ENCODE measurements at regions not wholly inside any gene's neighbourhood (a gene's known extent, or its start where the extent isn't known, plus 50 kb on each side); places are given as distances from the start of the nearest gene placed in this dataset.
"Not testable (repeated sequence)": the region's sequence is repeated elsewhere in the genome, so short reads cannot be mapped to it uniquely, and the experiment has no call there.

DNA sequence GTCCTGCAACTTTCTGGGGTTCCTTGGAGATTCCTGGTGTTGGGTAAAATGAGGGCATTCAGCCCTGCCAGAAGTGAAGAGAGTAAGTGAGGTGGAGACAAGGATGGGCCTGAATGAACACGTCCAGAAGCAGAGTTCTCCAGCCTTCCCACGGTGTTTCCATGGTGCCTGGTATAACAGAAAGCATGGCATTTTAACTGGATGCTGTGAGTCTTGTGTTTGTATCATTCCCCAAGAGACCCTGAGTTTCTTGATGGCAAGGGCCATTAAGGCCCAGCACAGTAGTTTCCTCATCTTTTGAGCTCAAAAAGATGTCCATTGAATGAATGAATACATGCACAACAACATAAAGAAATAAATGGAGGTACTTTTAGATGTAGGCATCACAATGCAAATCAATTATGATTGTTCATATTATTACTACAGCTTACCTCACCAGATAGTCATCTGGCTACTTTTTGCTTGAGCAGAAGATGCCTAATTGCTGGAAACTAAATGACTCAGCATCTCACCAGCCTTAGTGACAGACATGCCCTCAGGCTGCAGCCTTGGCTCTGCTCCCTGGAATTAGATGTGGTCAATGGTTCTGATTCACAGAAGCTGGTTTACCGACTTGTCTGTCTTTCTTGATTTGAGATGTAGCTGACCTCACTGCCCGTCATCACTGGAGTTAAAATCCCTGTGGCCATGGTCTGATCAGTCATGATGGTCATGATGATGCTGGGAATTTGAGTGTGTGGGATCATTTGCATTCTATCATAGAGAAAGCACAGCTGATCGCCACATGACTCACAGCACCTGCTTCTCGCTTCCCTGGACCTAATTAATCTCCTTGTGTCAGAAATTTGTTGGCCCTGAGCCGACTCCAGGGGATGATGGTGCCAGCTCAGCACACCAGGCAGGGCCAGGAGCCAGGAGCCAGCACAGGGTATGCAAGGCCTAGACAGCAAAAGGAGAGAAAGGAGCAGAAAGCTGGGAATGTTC, 83.9 kb downstream of the CXCL12 start:
- no peak for DNase-seq

GRCh38 chr10:44298713-44299112, 86.2 kb downstream of the CXCL12 start:
- no peak for DNase-seq

GRCh38 chr10:44297963-44298362, 86.9 kb downstream of the CXCL12 start:
- no peak for DNase-seq

- DNase-seq = no peak
Measured at GRCh38 chr10:44295644-44296241, 89.2 kb downstream of the CXCL12 start.

DNA sequence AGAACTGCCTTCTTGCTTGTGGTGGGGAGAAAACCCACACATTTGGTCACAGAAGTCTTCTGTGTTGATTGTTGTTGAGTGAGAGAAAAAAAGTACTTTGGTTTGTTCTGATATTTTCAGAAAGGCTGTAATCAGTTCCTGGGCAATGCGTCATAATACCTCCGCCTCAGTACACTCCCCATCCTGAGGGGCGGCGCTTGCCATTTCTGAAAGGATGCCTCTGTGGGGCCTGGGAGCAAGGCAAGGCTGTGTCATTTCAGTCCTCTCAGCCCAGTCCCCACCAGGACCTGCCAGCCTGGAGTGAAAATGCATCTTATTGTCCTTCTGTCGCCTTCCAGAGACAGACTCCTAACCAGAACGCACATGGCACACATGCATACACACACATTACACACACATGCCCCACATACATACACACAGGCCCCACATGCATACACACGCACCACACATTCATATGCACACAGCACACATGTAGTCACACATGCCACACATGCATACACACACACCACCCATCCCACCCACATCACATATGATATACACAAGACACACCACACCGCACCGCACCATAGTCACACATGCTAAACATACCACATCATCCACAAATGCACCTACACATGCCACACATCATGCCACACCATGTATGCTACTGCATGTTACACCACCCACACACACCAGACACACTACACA, 90.0 kb downstream of the CXCL12 start:
- DNase-seq = no peak

DNA sequence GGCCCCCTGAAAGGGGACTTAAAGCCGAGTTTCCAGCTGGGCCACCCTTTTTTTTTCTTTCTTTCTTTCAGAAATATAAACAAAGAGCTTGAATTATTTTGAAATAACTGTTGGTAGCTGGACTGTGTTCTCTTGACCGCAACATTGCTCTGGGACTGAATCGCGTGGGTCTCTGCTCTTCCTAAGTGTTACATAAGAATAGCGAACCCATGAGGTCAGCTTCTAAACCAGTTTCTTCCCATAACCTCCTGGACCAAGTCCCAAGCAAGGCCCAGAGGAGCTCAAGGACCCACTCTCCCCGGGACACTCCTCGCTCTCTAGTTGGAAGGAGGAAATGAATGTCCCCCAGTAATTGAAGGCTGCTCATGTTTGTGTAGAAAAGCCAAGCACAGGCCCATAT, 91.1 kb downstream of the CXCL12 start:
- DNase-seq = no peak

DNA sequence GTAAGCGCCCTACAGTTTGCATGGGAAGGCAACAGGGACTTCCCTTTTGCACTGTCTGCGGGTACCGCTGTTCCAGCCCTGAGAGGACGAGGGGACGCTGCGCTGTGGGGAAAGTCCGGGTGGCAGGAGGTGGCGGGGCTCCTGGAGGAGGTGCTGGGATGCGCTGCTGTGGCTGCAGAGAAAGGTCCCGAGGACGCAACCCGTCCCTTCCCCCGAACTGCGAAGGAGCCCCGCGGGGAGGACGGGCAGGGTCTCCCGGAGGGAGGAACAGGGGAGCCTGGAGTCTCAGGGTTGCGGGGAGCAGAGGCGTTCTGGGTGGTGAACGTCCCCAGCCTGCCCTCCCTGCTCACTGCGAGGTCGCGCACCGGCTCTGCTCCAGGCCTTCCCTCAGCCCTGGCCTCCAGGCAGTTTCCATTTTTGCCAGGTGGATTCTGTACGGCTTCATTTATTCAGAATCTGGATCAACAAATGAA, 91.6 kb downstream of the CXCL12 start:
- no peak for DNase-seq

DNA sequence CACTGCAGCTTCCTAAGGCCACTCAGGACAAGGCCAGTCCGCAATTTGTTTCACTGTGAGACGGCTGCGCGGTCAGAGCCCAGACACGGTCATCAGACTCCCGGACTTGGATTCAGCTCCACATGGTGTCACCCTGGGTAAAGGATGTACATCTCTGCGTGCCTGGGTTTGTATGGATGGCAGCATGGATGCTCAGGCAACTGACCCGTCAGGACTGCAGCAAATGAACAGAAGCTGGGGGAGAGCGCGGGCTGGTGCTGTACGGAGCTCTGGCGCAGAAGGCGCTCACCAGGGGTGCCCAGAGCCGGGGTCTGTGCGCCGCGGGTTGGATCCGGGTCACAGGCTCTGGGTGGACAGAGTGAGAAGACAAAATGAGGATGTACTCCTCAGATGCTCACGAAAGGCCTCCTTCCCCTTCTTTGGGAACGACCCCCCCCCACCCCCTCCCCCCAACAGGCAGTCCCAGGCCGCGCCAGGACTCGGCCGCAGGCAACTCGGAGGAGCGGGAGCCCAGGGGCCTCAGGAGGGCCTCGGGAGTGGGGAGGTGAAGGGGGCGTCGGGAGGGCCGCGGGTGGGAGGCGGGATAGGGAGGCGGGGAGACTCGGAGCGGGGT, 92.4 kb downstream of the CXCL12 start:
- no peak for DNase-seq

- DNase-seq = no peak
Measured at GRCh38 chr10:44291091-44291490, 93.8 kb downstream of the CXCL12 start.

GRCh38 chr10:44289125-44289524, 95.8 kb downstream of the CXCL12 start:
- DNase-seq = no peak

DNA sequence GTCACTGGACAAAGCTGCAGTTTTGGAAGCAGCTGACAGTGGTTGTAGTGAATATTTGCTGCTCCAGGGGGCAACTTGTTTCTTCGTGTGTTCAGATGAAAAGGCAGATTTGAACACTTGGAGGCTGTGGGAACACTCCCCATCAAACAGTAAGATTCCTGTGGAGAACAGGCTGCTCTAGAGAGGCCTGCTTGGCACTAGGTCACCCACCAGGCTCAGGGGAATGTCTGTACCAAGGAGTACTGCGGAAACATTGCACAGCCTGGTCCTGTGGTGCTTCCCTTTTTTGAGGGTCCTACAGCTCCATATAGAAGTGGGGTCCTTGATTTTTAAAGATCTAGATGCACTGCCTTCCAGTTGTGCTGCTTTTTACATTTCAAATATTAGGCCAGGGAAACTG, 97.5 kb downstream of the CXCL12 start:
- no peak for DNase-seq

- no peak for DNase-seq
Measured at GRCh38 chr10:44284198-44285084, 100.5 kb downstream of the CXCL12 start.

DNA sequence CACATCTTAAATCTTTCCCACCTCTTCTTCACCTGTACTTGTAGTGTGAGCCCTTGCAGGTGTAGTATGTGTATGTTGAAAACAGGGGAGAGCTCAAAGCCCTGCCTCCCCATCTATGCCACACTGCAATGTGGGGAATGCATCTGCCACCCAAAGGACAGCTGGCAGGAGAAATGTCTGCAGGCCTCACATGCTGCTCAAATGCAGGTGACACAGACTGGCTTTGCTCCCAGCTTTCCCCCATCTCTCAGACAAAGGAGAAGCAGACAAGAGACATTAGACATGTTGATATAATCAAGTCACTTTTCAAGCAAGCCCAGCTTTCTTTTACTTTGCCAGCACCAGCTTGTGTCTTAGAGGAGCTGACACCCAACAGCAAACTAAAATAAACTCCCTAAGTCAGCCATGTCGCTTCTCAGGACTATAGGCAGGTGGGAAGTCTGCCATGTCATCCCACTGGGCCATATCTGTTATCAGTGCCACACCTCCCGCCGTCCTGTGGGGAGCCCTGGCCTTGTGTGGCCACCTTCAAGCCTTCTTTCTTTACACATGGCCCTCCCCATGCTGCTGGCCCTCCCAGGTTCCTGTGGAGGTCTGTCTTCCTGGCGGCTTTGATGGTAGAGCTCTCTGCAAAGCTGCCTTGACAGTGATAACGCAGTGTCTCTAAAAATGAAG, 102.1 kb downstream of the CXCL12 start:
- DNase-seq = no peak

GRCh38 chr10:44281662-44282061, 103.2 kb downstream of the CXCL12 start:
- no peak for DNase-seq

GRCh38 chr10:44281089-44281613, 103.7 kb downstream of the CXCL12 start:
- DNase-seq = no peak

- no peak for DNase-seq
Measured at GRCh38 chr10:44280226-44281014, 104.5 kb downstream of the CXCL12 start.

GRCh38 chr10:44279426-44280126, 105.3 kb downstream of the CXCL12 start:
- no peak for DNase-seq

DNA sequence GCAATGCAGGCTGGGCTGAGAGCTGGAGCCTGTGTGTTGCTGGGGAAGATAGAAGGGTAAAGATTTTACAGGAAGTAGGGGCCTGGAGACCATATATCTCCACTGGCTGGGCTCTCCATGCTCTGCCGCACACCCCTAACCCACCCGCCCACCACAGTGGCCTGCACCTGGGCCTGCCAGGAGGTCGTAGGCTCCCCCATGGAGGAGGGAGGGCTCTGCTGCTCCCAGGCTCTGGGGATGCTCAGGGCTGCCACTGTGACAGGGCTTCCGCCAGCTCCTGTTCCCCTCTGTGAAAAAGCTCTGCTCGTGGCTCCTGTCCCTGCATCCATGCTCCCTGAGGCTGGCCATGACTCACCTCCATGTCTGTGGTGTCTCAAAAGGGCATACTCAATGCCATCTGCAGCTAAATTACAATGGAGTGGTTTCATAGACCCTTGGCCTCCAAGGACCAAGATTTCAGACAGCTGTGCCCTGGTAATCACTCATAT, 106.0 kb downstream of the CXCL12 start:
- no peak for DNase-seq

DNA sequence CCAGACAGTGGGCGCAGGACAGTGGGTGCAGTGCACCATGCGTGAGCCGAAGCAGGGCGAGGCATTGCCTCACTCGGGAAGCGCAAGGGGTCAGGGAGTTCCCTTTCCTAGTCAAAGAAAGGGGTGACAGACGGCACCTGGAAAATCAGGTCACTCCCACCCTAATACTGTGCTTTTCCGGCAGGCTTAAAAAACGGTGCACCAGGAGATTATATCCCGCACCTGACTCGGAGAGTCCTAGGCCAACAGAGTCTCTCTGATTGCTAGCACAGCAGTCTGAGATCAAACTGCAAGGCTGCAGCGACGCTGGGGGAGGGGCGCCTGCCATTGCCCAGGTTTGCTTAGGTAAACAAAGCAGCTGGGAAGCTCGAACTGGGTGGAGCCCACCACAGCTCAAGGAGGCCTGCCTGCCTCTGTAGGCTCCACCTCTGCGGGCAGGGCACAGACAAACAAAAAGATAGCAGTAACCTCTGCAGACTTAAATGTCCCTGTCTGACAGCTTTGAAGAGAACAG, 116.4 kb downstream of the CXCL12 start:
- not testable (repeated sequence) for DNase-seq
